IPS-18a (cell line): ENCODE measurements at regions not wholly inside any gene's neighbourhood (a gene's known extent, or its start where the extent isn't known, plus 50 kb on each side); places are given as distances from the start of the nearest gene placed in this dataset.

Experiments used
- H3K27ac ChIP-seq: one replicate; pipeline ENCODE4 v1.5.1; 2013; ENCODE audit warnings: low read length
- H3K27me3 ChIP-seq: one replicate; pipeline ENCODE4 v1.6.1; 2013; ENCODE audit warnings: mild to moderate bottlenecking, low read length; ENCODE audit not compliant: control insufficient read depth, insufficient read depth
- H3K36me3 ChIP-seq: one replicate; pipeline ENCODE4 v1.6.1; 2013; ENCODE audit warnings: low read depth, low read length; ENCODE audit not compliant: control insufficient read depth
- H3K4me1 ChIP-seq: one replicate; pipeline ENCODE4 v1.6.1; 2013; ENCODE audit warnings: low read depth, low read length; ENCODE audit not compliant: control insufficient read depth
- H3K4me3 ChIP-seq: one replicate; pipeline ENCODE4 v1.5.1; 2013; ENCODE audit warnings: low read length
- H3K9ac ChIP-seq: one replicate; pipeline ENCODE4 v1.6.1; 2013; ENCODE audit warnings: mild to moderate bottlenecking, low read length, moderate library complexity
- H3K9me3 ChIP-seq: one replicate; pipeline ENCODE4 v1.6.1; 2013; ENCODE audit warnings: low read depth, low read length; ENCODE audit not compliant: control insufficient read depth

DNA sequence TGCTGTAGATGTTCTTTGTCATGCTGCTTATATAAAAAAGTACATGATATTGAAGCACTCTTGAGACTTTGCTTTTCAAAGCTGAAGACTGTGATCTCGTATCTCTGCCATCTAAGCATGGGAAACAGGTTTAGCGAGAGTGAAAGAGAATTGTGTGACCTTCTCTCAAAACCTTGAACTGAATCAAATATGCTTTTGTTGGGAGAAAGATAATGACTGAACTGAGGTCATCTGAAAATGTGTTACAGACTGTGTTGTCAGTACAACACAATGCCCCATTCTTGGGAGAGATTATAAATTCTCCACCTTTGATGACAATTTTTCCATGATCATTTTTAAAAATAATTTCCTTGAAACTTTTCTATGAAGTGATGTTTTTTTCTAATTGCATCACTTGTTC, 272.1 kb upstream of the SEL1L start:
- no peaks in the 10 kb centered on the region for H3K27me3 ChIP-seq
- no peak overlapping the region for H3K4me3 ChIP-seq
- H3K4me1 ChIP-seq, result no peaks in the 10 kb centered on the region
- H3K27ac ChIP-seq, result no peak overlapping the region
- H3K9ac ChIP-seq, result no peak overlapping the region
- H3K9me3 ChIP-seq, result no peaks in the 10 kb centered on the region
- H3K36me3 ChIP-seq, result no peaks in the 10 kb centered on the region

DNA sequence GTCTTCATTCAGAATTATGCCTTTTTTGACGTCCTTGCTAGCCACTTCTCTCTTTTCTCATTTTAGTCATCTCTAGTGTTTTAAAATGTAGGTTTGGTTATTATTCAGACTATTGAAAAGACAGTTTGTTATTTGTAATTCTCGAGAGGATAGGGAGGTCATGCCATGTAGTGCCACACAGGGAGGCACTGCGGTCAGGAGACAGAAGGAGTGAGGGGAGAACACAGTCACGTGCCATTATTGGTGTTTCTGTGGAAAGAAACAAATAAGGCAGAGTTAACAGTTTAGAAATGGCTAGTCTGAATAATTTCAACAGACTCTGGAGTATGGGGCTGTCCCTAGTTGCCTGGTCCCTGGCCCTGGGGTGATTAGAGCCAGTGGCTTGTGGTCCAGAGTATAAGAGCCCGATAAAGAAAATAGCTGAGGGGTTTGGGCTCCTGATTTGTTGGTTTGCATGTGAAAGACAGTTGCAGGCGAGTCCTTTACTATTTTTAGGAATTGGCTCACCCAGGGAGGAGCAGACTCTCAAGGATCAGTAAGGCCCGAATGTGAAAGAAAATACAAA, 278.1 kb upstream of the SEL1L start:
- no peaks in the 10 kb centered on the region for H3K9me3 ChIP-seq
- H3K36me3 ChIP-seq, result no peaks in the 10 kb centered on the region
- no peak overlapping the region for H3K4me3 ChIP-seq
- no peak overlapping the region for H3K27ac ChIP-seq
- no peak overlapping the region for H3K9ac ChIP-seq
- H3K27me3 ChIP-seq, result no peaks in the 10 kb centered on the region
- H3K4me1 ChIP-seq, result peaks cover 11% of the 10 kb centered on the region

DNA sequence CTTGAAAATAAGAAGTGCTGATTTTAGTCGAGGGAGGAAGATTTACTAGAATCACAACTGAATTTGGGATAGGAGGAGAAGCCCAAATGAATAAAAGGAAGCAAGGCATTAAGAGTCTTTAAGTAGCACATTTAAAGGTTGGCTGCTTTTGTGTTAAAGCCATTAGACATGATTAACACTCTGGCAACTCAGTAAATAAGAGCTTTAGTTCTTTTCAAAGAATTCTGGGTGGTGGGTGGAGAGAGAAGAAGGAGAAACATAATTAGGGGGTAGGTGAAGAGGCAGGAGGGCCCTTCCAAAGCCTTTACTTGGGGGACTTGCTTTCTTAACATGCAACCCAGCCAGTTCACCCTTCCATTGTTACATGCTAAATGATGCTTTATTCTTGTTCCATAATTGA, 284.6 kb upstream of the SEL1L start:
- Histone ChIP-seq H3K4me1 (no peaks in the 10 kb centered on the region), H3K4me3 (no peak overlapping the region), H3K9ac (no peak overlapping the region), H3K36me3 (no peaks in the 10 kb centered on the region), H3K27ac (no peak overlapping the region), H3K9me3 (peaks cover 7% of the 10 kb centered on the region), H3K27me3 (no peaks in the 10 kb centered on the region)

DNA sequence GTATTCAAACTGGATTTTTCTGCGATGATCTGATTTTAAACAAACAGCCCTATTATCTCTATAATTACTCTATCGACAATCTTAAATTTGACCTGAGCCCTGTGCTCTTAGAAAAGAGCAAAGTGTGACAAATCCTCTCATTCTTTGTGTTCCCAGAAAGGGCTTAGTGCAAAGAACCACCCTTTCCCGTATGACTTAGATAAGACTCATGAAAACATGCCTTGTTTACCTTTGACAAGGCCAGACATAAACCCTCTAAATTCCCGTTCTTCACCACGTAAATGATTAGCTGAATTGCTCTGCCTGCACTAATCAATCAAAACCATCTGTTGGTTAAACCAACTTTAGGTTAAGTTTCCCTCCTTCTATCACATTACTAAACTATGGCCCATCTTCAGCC, 285.7 kb upstream of the SEL1L start:
- no peak overlapping the region for H3K4me3 ChIP-seq
- H3K4me1 ChIP-seq, result no peaks in the 10 kb centered on the region
- H3K36me3 ChIP-seq, result no peaks in the 10 kb centered on the region
- H3K27ac ChIP-seq, result no peak overlapping the region
- peaks cover 7% of the 10 kb centered on the region for H3K9me3 ChIP-seq
- no peak overlapping the region for H3K9ac ChIP-seq
- H3K27me3 ChIP-seq, result no peaks in the 10 kb centered on the region

- H3K4me3 ChIP-seq, result no peak overlapping the region
These were observed 286.3 kb upstream of the SEL1L start for GRCh38 chr14:81819910-81820309.

GRCh38 chr14:81826081-81826480, 292.4 kb upstream of the SEL1L start:
- no peaks in the 10 kb centered on the region for H3K27me3 ChIP-seq
- no peak overlapping the region for H3K4me3 ChIP-seq
- H3K27ac ChIP-seq, result no peak overlapping the region
- peaks cover 7% of the 10 kb centered on the region for H3K9me3 ChIP-seq
- peaks cover 9% of the 10 kb centered on the region for H3K4me1 ChIP-seq
- no peak overlapping the region for H3K9ac ChIP-seq
- no peaks in the 10 kb centered on the region for H3K36me3 ChIP-seq

More at GRCh38 chr14:81819910-81820309, 286.3 kb upstream of the SEL1L start:
- H3K9me3 ChIP-seq, result peaks cover 7% of the 10 kb centered on the region
- H3K27me3 ChIP-seq, result no peaks in the 10 kb centered on the region
- no peaks in the 10 kb centered on the region for H3K36me3 ChIP-seq
- H3K27ac ChIP-seq, result no peak overlapping the region
- no peak overlapping the region for H3K9ac ChIP-seq
- no peaks in the 10 kb centered on the region for H3K4me1 ChIP-seq

DNA sequence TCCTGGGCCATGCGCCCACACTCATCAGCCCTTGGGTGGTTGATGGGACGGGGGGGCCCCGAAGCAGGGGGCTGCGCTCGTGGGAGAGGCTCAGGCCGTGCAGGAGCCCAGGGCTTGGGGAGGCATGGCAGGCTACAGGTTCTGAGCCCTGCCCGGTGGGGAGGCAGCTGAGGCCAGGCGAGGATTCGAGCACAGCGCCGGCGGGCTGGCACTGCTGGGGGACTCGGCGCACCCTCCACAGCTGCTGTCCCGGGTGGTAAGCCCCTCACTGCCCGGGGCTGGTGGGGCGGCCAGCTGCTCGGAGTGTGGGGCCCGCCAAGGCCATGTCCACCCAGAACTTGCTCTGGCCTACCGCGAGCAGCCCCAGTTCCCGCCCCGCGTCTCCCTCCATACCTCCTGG, 295.8 kb upstream of the SEL1L start:
- no peaks in the 10 kb centered on the region for H3K27me3 ChIP-seq
- peaks cover 15% of the 10 kb centered on the region for H3K4me1 ChIP-seq
- H3K9me3 ChIP-seq, result no peaks in the 10 kb centered on the region
- no peak overlapping the region for H3K9ac ChIP-seq
- no peaks in the 10 kb centered on the region for H3K36me3 ChIP-seq
- H3K27ac ChIP-seq, result no peak overlapping the region
- no peak overlapping the region for H3K4me3 ChIP-seq

DNA sequence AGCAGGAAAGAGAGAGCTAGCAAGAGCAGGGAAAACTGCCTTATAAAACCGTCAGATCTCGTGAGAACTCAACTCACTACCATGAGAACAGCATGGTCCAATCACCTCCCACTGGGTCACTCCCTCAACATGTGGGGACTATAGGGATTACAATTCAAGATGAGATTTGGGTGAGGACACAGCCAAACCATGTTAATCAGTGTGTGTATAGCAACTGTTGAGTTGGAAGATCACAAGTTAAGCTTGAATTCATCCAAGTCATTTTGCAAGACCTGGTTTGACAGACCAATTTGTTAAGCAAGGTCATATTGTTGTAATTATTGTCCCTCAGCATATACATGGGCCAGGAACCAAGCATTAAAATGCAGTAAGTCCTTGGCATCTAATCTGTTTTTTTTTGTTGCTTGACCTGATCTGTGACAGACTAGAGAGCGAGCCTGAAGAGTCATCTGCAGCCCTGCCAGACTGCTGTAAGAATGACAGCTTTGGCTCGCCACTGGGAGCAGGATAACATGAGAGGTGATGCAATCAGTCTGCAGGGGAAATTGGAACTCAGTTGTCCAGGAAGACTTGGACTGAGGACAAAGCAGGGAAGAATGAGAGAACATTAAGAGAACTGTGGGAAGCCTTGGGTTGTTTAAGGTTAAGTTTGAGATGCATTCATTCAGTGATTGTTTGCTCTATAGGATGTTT, 297.6 kb upstream of the SEL1L start:
- no peaks in the 10 kb centered on the region for H3K27me3 ChIP-seq
- no peak overlapping the region for H3K27ac ChIP-seq
- peaks cover 5% of the 10 kb centered on the region for H3K9me3 ChIP-seq
- H3K4me3 ChIP-seq, result no peak overlapping the region
- H3K36me3 ChIP-seq, result no peaks in the 10 kb centered on the region
- peaks cover 8% of the 10 kb centered on the region for H3K4me1 ChIP-seq
- H3K9ac ChIP-seq, result no peak overlapping the region

GRCh38 chr14:81834308-81834707, 300.7 kb upstream of the SEL1L start:
- Histone ChIP-seq H3K36me3 (no peaks in the 10 kb centered on the region), H3K27ac (no peak overlapping the region), H3K9me3 (peaks cover 5% of the 10 kb centered on the region), H3K27me3 (no peaks in the 10 kb centered on the region), H3K9ac (no peak overlapping the region), H3K4me3 (no peak overlapping the region), H3K4me1 (peaks cover 7% of the 10 kb centered on the region)

GRCh38 chr14:81837304-81837703, 303.7 kb upstream of the SEL1L start:
- no peak overlapping the region for H3K9ac ChIP-seq
- no peaks in the 10 kb centered on the region for H3K4me1 ChIP-seq
- no peak overlapping the region for H3K27ac ChIP-seq
- no peaks in the 10 kb centered on the region for H3K36me3 ChIP-seq
- H3K9me3 ChIP-seq, result peaks cover 5% of the 10 kb centered on the region
- no peaks in the 10 kb centered on the region for H3K27me3 ChIP-seq
- no peak overlapping the region for H3K4me3 ChIP-seq

DNA sequence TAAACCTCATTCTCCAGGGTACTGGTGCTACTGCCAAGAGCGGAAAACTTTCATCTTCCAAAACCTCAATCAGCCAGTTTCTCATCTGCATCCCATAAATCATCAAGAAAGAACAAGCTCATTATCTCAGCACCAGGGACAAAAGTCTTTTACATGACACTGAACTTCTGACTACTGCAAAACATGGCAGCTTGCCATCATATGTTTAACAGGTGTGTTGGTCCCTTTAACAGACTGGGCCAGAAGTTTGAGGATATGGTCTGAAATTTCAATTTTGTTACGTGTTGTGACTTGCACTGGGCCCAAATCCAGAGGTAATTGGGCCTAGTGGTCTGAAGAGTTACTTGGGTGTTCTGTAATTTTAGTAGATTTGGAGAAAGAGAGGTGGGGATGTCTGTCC, 305.4 kb upstream of the SEL1L start:
- no peak overlapping the region for H3K9ac ChIP-seq
- peaks cover 5% of the 10 kb centered on the region for H3K9me3 ChIP-seq
- no peaks in the 10 kb centered on the region for H3K27me3 ChIP-seq
- H3K27ac ChIP-seq, result no peak overlapping the region
- no peaks in the 10 kb centered on the region for H3K4me1 ChIP-seq
- no peaks in the 10 kb centered on the region for H3K36me3 ChIP-seq
- H3K4me3 ChIP-seq, result no peak overlapping the region

- Histone ChIP-seq H3K4me1 (no peaks in the 10 kb centered on the region), H3K9me3 (no peaks in the 10 kb centered on the region), H3K27ac (no peak overlapping the region), H3K27me3 (no peaks in the 10 kb centered on the region), H3K36me3 (no peaks in the 10 kb centered on the region), H3K4me3 (no peak overlapping the region), H3K9ac (no peak overlapping the region)
These were observed 307.7 kb upstream of the SEL1L start for GRCh38 chr14:81841346-81841745.
